ENCODE measurements at regions not wholly inside any gene's neighbourhood (a gene's known extent, or its start where the extent isn't known, plus 50 kb on each side); places are given as distances from the start of the nearest gene placed in this dataset.

DNA sequence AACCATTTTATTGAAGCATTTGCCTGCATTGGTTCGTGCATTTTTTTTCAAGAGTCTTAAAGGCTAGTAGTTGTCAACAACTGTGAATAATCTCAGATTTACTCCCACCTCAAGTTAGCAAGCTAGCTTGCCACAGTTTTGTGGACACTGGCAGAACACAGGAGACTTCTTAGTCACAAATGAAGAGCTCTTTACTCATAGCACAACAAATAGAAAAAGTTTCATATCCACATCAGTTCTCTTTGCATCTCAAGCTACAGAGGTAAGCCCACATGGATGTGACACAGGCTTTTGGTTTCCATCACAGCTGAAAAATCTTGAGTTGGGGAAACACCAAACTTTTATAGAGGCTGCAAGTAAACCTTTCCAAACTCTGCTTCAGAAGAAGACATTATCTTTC is 2315.7 kb upstream of the TENM3 start:
- TF ChIP-seq, protein P1, sequence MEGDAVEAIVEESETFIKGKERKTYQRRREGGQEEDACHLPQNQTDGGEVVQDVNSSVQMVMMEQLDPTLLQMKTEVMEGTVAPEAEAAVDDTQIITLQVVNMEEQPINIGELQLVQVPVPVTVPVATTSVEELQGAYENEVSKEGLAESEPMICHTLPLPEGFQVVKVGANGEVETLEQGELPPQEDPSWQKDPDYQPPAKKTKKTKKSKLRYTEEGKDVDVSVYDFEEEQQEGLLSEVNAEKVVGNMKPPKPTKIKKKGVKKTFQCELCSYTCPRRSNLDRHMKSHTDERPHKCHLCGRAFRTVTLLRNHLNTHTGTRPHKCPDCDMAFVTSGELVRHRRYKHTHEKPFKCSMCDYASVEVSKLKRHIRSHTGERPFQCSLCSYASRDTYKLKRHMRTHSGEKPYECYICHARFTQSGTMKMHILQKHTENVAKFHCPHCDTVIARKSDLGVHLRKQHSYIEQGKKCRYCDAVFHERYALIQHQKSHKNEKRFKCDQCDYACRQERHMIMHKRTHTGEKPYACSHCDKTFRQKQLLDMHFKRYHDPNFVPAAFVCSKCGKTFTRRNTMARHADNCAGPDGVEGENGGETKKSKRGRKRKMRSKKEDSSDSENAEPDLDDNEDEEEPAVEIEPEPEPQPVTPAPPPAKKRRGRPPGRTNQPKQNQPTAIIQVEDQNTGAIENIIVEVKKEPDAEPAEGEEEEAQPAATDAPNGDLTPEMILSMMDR (conservative IDR thresholded peaks at IDR 0.05; ENCODE audit: low read depth, low read length), result no peak
- TF ChIP-seq POLR2A (IDR thresholded peaks at IDR 0.05; ENCODE audit: low read depth, low read length) (no peak), CHD1 (IDR thresholded peaks at IDR 0.05; ENCODE audit: low read depth, low read length) (no peak), MAFK (IDR thresholded peaks at IDR 0.05; ENCODE audit: low read depth, low read length) (no peak), RAD21 (IDR thresholded peaks at IDR 0.05; ENCODE audit: low read length) (no peak), MAZ (IDR thresholded peaks at IDR 0.05; ENCODE audit: borderline replicate concordance, low read depth, low read length) (no peak), RFX5 (IDR thresholded peaks at IDR 0.05; ENCODE audit: low read depth, low read length) (no peak), CEBPB (IDR thresholded peaks at IDR 0.05; ENCODE audit: low read depth, low read length) (no peak), NFE2L2 (IDR thresholded peaks at IDR 0.05; ENCODE audit: low read depth, low read length) (no peak)
- TF ChIP-seq, protein P2, sequence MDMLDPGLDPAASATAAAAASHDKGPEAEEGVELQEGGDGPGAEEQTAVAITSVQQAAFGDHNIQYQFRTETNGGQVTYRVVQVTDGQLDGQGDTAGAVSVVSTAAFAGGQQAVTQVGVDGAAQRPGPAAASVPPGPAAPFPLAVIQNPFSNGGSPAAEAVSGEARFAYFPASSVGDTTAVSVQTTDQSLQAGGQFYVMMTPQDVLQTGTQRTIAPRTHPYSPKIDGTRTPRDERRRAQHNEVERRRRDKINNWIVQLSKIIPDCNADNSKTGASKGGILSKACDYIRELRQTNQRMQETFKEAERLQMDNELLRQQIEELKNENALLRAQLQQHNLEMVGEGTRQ (IDR thresholded peaks at IDR 0.05; ENCODE audit: low read depth, low read length), result no peak

Data from IMR-90 (cell line).